DMS53 (cell line): ENCODE measurements at regions not wholly inside any gene's neighbourhood (a gene's known extent, or its start where the extent isn't known, plus 50 kb on each side); places are given as distances from the start of the nearest gene placed in this dataset.
"Not testable (repeated sequence)": the region's sequence is repeated elsewhere in the genome, so short reads cannot be mapped to it uniquely, and the experiment has no call there.

ENCODE experiments used
- DNase-seq: peaks from one replicate; lab custom pipeline; 2025; lab: John Stamatoyannopoulos, UW

- DNase-seq: no peak
Measured at GRCh38 chr6:72533606-72534005, 88.3 kb upstream of the KCNQ5 start.

- DNase-seq: no peak
Measured at GRCh38 chr6:72534236-72534635, 87.6 kb upstream of the KCNQ5 start.

DNA sequence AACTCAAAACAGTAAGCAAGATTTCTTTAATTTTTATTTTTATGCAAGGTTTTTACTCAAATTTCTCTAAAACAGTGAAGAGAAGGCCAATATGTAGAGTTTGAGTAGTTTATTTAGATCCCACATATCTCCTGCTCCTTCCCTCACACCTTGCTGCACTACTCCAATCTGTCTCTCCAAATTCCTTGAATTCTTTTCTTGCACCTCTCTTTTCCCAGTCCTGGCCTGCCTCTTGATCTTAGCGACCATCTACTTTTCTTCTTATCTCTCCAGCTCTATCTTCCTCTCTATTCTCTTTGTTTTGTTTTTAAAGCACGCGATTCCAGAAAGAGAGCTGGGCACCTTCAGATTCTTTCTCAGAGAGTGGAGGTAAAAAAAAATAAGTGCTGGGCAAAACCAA, 86.7 kb upstream of the KCNQ5 start:
- no peak for DNase-seq

DNA sequence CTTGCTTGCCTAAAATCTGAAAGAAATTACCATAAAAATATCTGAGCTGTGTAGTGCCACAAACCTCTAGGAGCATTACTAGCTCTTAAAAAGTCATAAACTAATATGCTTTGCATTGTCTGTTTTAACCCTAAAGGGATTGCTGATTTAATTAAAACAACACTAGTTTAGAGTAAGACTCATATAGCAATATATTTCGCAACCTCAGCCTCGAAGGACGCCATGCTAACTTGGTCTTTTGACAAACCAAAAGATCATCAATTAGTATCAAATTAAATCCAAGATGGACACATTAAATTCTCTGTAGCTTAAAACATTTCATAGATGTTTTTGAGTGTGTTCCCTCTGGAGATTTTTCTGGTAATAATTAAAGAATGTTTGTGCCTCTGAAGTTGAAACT, 74.8 kb upstream of the KCNQ5 start:
- DNase-seq: no peak

- DNase-seq: peak; percentile 70
Measured at GRCh38 chr6:72551470-72551869, 70.4 kb upstream of the KCNQ5 start.

DNA sequence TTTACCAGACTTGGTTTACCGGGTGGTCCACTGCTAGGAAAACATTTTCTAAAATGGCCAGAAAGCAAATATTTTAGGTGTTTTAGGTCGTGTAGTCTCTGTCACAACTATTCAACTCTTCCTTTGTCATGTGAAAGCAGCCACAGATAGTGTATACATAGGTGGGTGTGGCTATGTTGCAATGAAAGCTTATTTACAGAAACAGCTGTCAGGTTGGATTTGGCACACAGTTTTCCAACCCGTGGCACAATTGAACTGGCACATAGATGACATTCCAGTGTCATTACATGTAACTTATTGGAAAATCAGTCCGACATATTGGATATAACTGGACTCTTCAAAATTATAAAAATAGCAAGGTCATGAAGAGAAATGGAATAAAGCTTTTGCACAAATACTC, 68.9 kb upstream of the KCNQ5 start:
- DNase-seq: peak; percentile 80

DNA sequence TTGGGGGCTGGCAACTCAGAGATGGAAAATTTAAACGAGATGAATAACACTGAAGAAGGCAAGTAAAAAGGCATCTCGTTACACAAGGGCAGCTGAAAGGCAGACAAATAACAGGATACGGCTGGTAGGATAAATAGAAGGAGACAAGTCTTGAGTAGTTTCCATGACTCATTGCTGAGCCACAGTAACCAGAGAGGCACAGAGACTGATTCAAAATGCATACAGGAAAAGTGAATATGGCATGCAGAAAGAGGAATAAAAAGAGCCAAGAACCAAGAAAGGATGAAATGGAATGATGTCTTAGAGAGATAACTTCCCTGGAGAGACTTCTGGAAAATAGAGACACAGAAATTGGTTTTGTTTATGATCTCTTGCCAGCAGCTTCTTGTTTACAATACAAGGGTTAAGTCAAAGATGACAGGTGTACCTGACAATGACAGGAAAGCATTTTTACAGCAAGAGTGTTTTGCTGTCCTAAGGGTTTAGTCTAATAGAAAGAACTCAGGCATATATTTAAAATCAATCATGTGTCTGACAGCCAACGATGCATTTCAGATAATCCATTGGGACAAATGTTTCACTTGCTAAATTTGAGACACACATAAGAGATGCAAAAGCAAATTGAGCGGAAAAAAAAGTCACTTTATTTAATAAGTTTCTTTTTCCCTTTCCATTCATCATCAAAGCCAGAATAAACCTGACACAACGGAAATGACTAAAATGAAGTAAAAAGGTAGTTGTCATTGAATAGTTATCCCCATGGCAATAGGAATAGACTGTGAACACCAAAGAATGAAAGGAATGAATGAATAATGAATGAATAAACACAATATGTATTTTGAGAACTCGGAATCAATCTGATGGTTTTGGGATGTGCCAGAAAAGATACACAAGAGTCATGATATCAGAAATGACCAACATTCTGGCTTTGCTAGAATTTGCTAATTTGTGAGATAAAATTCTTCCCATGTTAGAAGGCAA, 68.0 kb upstream of the KCNQ5 start:
- DNase-seq: peak; percentile 94

DNA sequence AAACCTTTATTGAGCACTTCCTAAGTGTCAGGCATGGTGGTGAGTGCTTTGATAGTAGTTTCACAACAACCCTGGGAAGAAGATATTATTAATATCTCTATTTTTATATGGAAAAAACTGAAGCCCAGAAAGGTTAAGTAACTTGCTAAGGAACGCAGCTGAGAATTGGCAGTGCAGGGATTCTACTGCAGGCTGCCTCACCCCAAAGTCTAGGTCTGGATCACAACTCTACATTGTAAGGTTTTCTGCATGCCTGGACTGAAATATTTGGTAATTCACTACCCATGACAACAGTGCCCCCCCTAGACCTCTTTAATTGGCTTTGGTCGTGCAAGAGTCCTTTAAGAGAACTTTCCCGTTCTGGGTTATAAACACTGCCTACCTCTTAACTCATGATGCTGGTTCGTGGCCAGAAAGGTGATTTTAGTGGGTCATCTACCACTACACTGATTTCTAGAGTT, 67.1 kb upstream of the KCNQ5 start:
- no peak for DNase-seq

DNA sequence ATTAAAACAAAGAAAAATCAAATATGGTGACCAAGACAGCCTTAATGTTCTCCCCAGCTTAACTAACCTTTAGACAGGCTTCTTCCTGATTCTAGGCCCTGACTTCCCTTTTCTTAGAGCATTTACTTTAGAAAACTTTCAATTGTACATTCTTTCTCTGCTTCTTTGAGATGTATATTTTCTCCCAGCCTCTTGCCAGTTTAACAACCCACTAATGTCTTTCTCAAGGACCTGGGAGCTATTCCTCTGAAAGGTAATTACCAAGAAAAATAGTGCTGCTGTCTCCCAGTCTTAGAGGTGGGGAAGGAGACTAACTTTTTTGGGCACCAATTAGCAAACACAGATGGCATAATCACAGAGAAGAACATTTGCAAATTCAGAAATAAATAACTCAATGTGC, 62.8 kb upstream of the KCNQ5 start:
- no peak for DNase-seq

GRCh38 chr6:72559555-72559954, 62.3 kb upstream of the KCNQ5 start:
- DNase-seq: no peak

DNA sequence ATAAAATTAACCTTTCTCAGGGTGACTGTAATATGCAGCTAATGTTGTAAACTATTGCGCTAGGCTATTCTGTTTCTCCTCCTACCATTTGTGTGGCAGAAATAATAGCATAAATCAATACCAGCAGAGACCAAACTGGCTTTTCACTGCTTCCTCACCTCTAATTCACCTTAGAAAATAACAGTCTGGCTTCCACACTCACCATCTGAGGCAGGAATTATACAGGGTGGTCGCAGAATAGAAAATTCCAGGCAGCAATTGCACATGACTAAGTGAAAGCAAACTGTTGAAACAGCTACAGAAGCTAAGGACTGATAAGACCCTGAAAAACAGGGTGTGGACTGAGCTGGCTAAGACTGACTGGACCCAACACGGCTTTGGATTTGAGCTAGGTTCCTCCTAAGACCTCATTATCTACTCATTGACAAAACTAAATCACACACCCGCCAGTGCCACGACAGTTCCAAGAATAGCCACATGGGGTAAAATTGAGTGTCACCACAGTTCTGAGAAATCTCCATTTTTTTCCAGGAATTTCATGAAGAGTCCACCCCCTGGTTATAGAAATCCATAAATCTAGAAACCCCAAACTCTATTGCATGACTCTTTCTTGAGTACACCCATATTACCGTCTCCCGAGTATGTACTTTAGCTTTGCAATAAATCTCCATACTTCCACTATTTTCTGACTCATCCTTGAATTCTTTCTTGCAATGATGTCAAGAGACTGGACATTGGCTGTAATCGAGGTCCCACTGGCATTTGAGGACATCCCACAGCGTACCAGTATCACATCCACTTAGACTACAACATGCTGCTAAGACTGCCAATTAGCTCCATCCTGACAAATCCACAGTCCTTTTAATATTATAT, 60.9 kb upstream of the KCNQ5 start:
- peak; percentile 24 for DNase-seq

- DNase-seq: no peak
Measured at GRCh38 chr6:72561629-72562028, 60.2 kb upstream of the KCNQ5 start.

- DNase-seq: peak; percentile 42
Measured at GRCh38 chr6:72564231-72564630, 57.6 kb upstream of the KCNQ5 start.

DNA sequence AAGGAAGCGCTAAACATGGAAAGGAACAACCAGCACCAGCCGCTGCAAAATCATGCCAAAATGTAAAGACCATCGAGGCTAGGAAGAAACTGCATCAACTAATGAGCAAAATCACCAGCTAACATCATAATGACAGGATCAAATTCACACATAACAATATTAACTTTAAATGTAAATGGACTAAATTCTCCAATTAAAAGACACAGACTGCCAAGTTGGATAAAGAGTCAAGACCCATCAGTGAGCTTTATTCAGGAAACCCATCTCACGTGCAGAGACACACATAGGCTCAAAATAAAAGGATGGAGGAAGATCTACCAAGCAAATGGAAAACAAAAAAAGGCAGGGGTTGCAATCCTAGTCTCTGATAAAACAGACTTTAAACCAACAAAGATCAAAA, 49.9 kb upstream of the KCNQ5 start:
- not testable (repeated sequence) for DNase-seq
